ENCODE measurements at regions not wholly inside any gene's neighbourhood (a gene's known extent, or its start where the extent isn't known, plus 50 kb on each side); places are given as distances from the start of the nearest gene placed in this dataset.

- H3K4me3 ChIP-seq (ENCODE audit: low read depth, low read length): no peak overlapping the region
- H3K36me3 ChIP-seq (ENCODE audit: control insufficient read depth in 2 of 2, insufficient read depth in 1 of 2, low read length in 2 of 2): no peaks in the 10 kb centered on the region
- no peak overlapping the region for H3K27ac ChIP-seq (ENCODE audit: extremely low read depth, low read depth, low read length)
- H3K9me3 ChIP-seq (ENCODE audit: control insufficient read depth, insufficient read depth, low read depth, low read length): no peaks in the 10 kb centered on the region
- H3K4me1 ChIP-seq (ENCODE audit: control insufficient read depth, insufficient read depth, low read length): no peaks in the 10 kb centered on the region
- ChIA-PET CTCF (interaction anchor here (0.7 kb wide), 1 partner anchor 8 kb away, joined by 3 read pairs; no protein-coding TSS in a partner anchor), POLR2A (no interaction called here)
- TF ChIP-seq ZNF2 (tag by site-specific recombination; IDR thresholded peaks at IDR 0.05) (no peak), ZBTB6 (tag by site-specific recombination; IDR thresholded peaks at IDR 0.05) (no peak), ZNF473 (tag by site-specific recombination; IDR thresholded peaks at IDR 0.05) (no peak), SP3 (tag by site-specific recombination; IDR thresholded peaks at IDR 0.05) (no peak), ZNF704 (tag by site-specific recombination; IDR thresholded peaks at IDR 0.05) (no peak), HOXC10 (CRISPR knock-in tag; IDR thresholded peaks at IDR 0.05) (no peak)
These were observed 389.6 kb downstream of the REEP3 start for GRCh38 chr10:63910806-63911205.

DNA sequence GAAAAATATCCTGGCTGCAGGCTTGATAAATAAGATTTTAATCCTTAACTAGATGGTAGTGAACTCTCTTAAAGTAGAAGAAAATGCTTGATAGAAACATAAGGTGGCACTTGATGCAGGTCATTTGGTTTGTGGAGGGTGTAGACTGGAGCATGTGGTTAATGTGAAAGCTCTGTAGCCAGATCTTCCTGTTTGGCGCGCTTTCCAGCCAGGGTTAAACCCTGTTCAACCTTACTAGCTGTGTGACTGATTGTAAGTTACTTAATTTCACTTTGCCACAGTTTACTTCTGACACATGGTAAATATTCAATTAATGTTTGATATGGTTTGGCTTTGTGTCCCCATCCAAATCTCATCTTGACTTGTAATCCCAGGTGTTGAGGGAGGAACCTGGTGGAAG, 394.0 kb downstream of the REEP3 start:
- Histone ChIP-seq H3K36me3 (ENCODE audit: control insufficient read depth in 2 of 2, insufficient read depth in 1 of 2, low read length in 2 of 2) (no peaks in the 10 kb centered on the region), H3K4me3 (ENCODE audit: low read depth, low read length) (no peak overlapping the region), H3K9me3 (ENCODE audit: control insufficient read depth, insufficient read depth, low read depth, low read length) (no peaks in the 10 kb centered on the region), H3K4me1 (ENCODE audit: control insufficient read depth, insufficient read depth, low read length) (no peaks in the 10 kb centered on the region; the same call in 1 of the 2 replicates), H3K27ac (ENCODE audit: extremely low read depth, low read depth, low read length) (no peak overlapping the region)
- CTCF ChIA-PET: no interaction called here
- POLR2A ChIA-PET: no interaction called here
- no peak for TF ChIP-seq BCL11A (tag by site-specific recombination; IDR thresholded peaks at IDR 0.05; ENCODE audit: low read depth)

DNA sequence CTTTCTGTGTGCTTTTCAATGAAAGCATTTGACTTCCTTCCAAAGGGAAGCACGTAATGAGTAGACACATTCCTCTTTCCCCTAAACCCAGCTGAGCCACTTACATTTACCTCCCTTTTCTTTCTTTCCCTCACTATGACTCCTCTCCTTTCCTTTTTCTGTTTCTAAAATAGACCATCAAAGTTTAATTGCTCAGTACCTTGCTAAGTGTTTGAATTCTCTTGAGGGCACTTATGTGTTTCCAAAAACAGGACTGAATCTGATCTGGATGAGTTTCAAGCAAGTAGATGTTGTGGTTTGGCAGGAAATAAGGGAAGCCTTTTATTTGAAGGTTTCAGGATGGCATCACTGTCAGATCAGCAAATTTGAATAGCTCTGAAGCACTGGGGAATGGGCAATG, 396.2 kb downstream of the REEP3 start:
- CTCF ChIA-PET: interaction anchor here (0.6 to 2.4 kb wide), 5 partner anchors 14 to 58 kb away, joined by 3 to 8 read pairs (median 4); no protein-coding TSS in a partner anchor
- H3K9me3 ChIP-seq (ENCODE audit: control insufficient read depth, insufficient read depth, low read depth, low read length): no peaks in the 10 kb centered on the region
- no peaks in the 10 kb centered on the region for H3K36me3 ChIP-seq (ENCODE audit: control insufficient read depth in 2 of 2, insufficient read depth in 1 of 2, low read length in 2 of 2)
- no peak overlapping the region for H3K4me3 ChIP-seq (ENCODE audit: low read depth, low read length)
- H3K4me1 ChIP-seq (ENCODE audit: control insufficient read depth, insufficient read depth, low read length): peaks cover 5% of the 10 kb centered on the region
- POLR2A ChIA-PET: no interaction called here
- no peak overlapping the region for H3K27ac ChIP-seq (ENCODE audit: extremely low read depth, low read depth, low read length)
- no peak for TF ChIP-seq ZNF510 (tag by site-specific recombination; IDR thresholded peaks at IDR 0.05; ENCODE audit: insufficient replicate concordance)
- no peak for TF ChIP-seq ZNF274 (IDR thresholded peaks at IDR 0.05; ENCODE audit: low read length)
- TF ChIP-seq ZNF274 (tag by site-specific recombination; IDR thresholded peaks at IDR 0.05; ENCODE audit: borderline replicate concordance): no peak
- TF ChIP-seq SCRT2 (tag by site-specific recombination; IDR thresholded peaks at IDR 0.05): no peak
- TF ChIP-seq ZNF335 (tag by site-specific recombination; conservative IDR thresholded peaks at IDR 0.05): no peak
- no peak for TF ChIP-seq MZF1 (tag by site-specific recombination; IDR thresholded peaks at IDR 0.05; ENCODE audit: borderline replicate concordance)
- TF ChIP-seq, protein P1, sequence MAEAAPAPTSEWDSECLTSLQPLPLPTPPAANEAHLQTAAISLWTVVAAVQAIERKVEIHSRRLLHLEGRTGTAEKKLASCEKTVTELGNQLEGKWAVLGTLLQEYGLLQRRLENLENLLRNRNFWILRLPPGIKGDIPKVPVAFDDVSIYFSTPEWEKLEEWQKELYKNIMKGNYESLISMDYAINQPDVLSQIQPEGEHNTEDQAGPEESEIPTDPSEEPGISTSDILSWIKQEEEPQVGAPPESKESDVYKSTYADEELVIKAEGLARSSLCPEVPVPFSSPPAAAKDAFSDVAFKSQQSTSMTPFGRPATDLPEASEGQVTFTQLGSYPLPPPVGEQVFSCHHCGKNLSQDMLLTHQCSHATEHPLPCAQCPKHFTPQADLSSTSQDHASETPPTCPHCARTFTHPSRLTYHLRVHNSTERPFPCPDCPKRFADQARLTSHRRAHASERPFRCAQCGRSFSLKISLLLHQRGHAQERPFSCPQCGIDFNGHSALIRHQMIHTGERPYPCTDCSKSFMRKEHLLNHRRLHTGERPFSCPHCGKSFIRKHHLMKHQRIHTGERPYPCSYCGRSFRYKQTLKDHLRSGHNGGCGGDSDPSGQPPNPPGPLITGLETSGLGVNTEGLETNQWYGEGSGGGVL (tag by site-specific recombination; IDR thresholded peaks at IDR 0.05): no peak
